ENCODE measurements at regions not wholly inside any gene's neighbourhood (a gene's known extent, or its start where the extent isn't known, plus 50 kb on each side); places are given as distances from the start of the nearest gene placed in this dataset.

GRCh38 chr22:22039286-22040074, 56.9 kb upstream of the TOP3B start:
- H3K27ac ChIP-seq (ENCODE audit: low read depth, low read length): no peak overlapping the region
- H3K9me3 ChIP-seq (ENCODE audit: control insufficient read depth, insufficient read depth, low read length): no peaks in the 10 kb centered on the region
- H3K4me3 ChIP-seq (ENCODE audit: low read depth, low read length): no peak overlapping the region
- ChIA-PET POLR2A (no interaction called here), CTCF (interaction anchor here (1.1 kb wide), 1 partner anchor 22 kb away, joined by 4 read pairs; no protein-coding TSS in a partner anchor)
- DNase-seq (ENCODE audit: low read depth, low spot score): no peak
- peaks cover 3% of the 10 kb centered on the region for H3K27me3 ChIP-seq (ENCODE audit: control insufficient read depth, insufficient read depth, low read length)
- TF ChIP-seq CTCF (IDR thresholded peaks at IDR 0.05; ENCODE audit: low read depth, low read length): no peak

GRCh38 chr22:22038178-22038880, 55.7 kb upstream of the TOP3B start:
- Histone ChIP-seq H3K27me3 (ENCODE audit: control insufficient read depth, insufficient read depth, low read length) (peaks cover under 1% of the 10 kb centered on the region), H3K4me3 (ENCODE audit: low read depth, low read length) (no peak overlapping the region), H3K27ac (ENCODE audit: low read depth, low read length) (peak overlapping the region; percentile 54), H3K9me3 (ENCODE audit: control insufficient read depth, insufficient read depth, low read length) (no peaks in the 10 kb centered on the region)
- no peak for TF ChIP-seq CTCF (IDR thresholded peaks at IDR 0.05; ENCODE audit: low read depth, low read length)
- DNase-seq (ENCODE audit: low read depth, low spot score): no peak
- ChIA-PET POLR2A (no interaction called here), CTCF (interaction anchor here (1.0 to 1.6 kb wide), 4 partner anchors 22 to 169 kb away, joined by 3 to 7 read pairs (median 4); no protein-coding TSS in a partner anchor)

GRCh38 chr22:22037740-22038139, 55.2 kb upstream of the TOP3B start:
- Histone ChIP-seq H3K27ac (ENCODE audit: low read depth, low read length) (no peak overlapping the region), H3K4me3 (ENCODE audit: low read depth, low read length) (no peak overlapping the region), H3K27me3 (ENCODE audit: control insufficient read depth, insufficient read depth, low read length) (peaks cover 2% of the 10 kb centered on the region), H3K9me3 (ENCODE audit: control insufficient read depth, insufficient read depth, low read length) (no peaks in the 10 kb centered on the region)
- CTCF ChIA-PET: interaction anchor here (1.0 to 1.6 kb wide), 4 partner anchors 22 to 170 kb away, joined by 3 to 7 read pairs (median 4); no protein-coding TSS in a partner anchor
- TF ChIP-seq CTCF (IDR thresholded peaks at IDR 0.05; ENCODE audit: low read depth, low read length): no peak
- DNase-seq (ENCODE audit: low read depth, low spot score): peak; percentile 36
- POLR2A ChIA-PET: no interaction called here

- no peak for DNase-seq (ENCODE audit: low read depth, low spot score)
- ChIA-PET POLR2A (no interaction called here), CTCF (no interaction called here)
- TF ChIP-seq CTCF (IDR thresholded peaks at IDR 0.05; ENCODE audit: low read depth, low read length): no peak
- H3K27ac ChIP-seq (ENCODE audit: low read depth, low read length): peak overlapping the region; percentile 34
- no peaks in the 10 kb centered on the region for H3K9me3 ChIP-seq (ENCODE audit: control insufficient read depth, insufficient read depth, low read length)
- H3K27me3 ChIP-seq (ENCODE audit: control insufficient read depth, insufficient read depth, low read length): peaks cover 5% of the 10 kb centered on the region
- no peak overlapping the region for H3K4me3 ChIP-seq (ENCODE audit: low read depth, low read length)
These were observed 54.6 kb upstream of the TOP3B start for GRCh38 chr22:22037229-22037628.

GRCh38 chr22:22036588-22036987, 54.0 kb upstream of the TOP3B start:
- DNase-seq (ENCODE audit: low read depth, low spot score): no peak
- Histone ChIP-seq H3K27me3 (ENCODE audit: control insufficient read depth, insufficient read depth, low read length) (peaks cover 9% of the 10 kb centered on the region), H3K27ac (ENCODE audit: low read depth, low read length) (no peak overlapping the region), H3K4me3 (ENCODE audit: low read depth, low read length) (no peak overlapping the region), H3K9me3 (ENCODE audit: control insufficient read depth, insufficient read depth, low read length) (no peaks in the 10 kb centered on the region)
- POLR2A ChIA-PET: no interaction called here
- TF ChIP-seq CTCF (IDR thresholded peaks at IDR 0.05; ENCODE audit: low read depth, low read length): no peak
- CTCF ChIA-PET: no interaction called here
